PFSK-1 (cell line): ENCODE measurements at regions not wholly inside any gene's neighbourhood (a gene's known extent, or its start where the extent isn't known, plus 50 kb on each side); places are given as distances from the start of the nearest gene placed in this dataset.

Source experiments
- FOXP2 ChIP-seq: optimal IDR thresholded peaks from 2 replicates; pipeline ENCODE3; 2011; ENCODE audit warnings: borderline replicate concordance, control low read depth, inconsistent platforms; ENCODE audit not compliant: insufficient read depth; ENCODE audit errors: extremely low read length, extremely low read depth
- POLR2AphosphoS5 ChIP-seq: IDR thresholded peaks from 2 replicates; pipeline ENCODE4 v1.6.1; 2012; ENCODE audit warnings: low read depth, mild to moderate bottlenecking, control low read depth, low read length, moderate library complexity
- SIN3A ChIP-seq: IDR thresholded peaks from 2 replicates; pipeline ENCODE4 v1.6.1; 2012; ENCODE audit warnings: mild to moderate bottlenecking, low read length, moderate library complexity, borderline replicate concordance; ENCODE audit not compliant: insufficient read depth
- TAF1 ChIP-seq: IDR thresholded peaks from 2 replicates; pipeline ENCODE4 v1.6.1; 2012; ENCODE audit warnings: low read length, control low read depth, borderline replicate concordance; ENCODE audit not compliant: insufficient read depth
- TF ChIP-seq, protein P1 (sequence below), 2 experiments: IDR thresholded peaks; 2 replicates each; pipeline versions ENCODE4 v1.6.1 to v1.8.0; 2011 to 2012; ENCODE audit warnings: low read depth in 2 of 2, low read length in 2 of 2, control low read depth in 1 of 2, inconsistent platforms in 1 of 2, mild to moderate bottlenecking in 1 of 2, moderate library complexity in 1 of 2; ENCODE audit not compliant: insufficient read depth in 1 of 2

DNA sequence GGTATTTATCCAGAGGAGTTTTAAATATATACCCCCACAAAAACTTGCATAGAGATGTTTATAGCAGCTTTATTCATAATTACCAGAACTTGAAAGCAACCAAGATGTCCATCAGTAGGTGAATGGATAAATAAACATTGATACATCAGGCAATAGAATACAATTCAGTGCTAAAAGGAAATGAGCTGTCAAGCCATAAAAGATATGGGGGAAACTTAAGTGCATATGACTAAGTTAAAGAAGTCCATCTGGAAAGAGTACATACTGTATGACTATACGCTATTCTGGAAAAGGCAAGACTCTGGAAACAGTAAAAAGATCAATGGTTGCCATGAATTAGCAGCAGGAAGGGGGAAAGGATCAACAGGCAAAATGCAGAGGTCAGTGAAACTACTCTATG lies 366.7 kb downstream of the HHIPL2 start:
- TF ChIP-seq, protein P1, sequence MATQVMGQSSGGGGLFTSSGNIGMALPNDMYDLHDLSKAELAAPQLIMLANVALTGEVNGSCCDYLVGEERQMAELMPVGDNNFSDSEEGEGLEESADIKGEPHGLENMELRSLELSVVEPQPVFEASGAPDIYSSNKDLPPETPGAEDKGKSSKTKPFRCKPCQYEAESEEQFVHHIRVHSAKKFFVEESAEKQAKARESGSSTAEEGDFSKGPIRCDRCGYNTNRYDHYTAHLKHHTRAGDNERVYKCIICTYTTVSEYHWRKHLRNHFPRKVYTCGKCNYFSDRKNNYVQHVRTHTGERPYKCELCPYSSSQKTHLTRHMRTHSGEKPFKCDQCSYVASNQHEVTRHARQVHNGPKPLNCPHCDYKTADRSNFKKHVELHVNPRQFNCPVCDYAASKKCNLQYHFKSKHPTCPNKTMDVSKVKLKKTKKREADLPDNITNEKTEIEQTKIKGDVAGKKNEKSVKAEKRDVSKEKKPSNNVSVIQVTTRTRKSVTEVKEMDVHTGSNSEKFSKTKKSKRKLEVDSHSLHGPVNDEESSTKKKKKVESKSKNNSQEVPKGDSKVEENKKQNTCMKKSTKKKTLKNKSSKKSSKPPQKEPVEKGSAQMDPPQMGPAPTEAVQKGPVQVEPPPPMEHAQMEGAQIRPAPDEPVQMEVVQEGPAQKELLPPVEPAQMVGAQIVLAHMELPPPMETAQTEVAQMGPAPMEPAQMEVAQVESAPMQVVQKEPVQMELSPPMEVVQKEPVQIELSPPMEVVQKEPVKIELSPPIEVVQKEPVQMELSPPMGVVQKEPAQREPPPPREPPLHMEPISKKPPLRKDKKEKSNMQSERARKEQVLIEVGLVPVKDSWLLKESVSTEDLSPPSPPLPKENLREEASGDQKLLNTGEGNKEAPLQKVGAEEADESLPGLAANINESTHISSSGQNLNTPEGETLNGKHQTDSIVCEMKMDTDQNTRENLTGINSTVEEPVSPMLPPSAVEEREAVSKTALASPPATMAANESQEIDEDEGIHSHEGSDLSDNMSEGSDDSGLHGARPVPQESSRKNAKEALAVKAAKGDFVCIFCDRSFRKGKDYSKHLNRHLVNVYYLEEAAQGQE (IDR thresholded peaks at IDR 0.05; ENCODE audit: insufficient read depth in 1 of 2, low read depth in 2 of 2, low read length in 2 of 2): no peak
- TF ChIP-seq SIN3A (no peak), FOXP2 (no peak), TAF1 (no peak), POLR2AphosphoS5 (no peak)

- no peak for TF ChIP-seq TAF1
- TF ChIP-seq, protein P1 (IDR thresholded peaks at IDR 0.05; ENCODE audit: insufficient read depth in 1 of 2, low read depth in 2 of 2, low read length in 2 of 2): no peak
- no peak for TF ChIP-seq SIN3A
- no peak for TF ChIP-seq POLR2AphosphoS5
- no peak for TF ChIP-seq FOXP2
Observed at GRCh38 chr1:222171005-222171404, 376.9 kb downstream of the HHIPL2 start.

DNA sequence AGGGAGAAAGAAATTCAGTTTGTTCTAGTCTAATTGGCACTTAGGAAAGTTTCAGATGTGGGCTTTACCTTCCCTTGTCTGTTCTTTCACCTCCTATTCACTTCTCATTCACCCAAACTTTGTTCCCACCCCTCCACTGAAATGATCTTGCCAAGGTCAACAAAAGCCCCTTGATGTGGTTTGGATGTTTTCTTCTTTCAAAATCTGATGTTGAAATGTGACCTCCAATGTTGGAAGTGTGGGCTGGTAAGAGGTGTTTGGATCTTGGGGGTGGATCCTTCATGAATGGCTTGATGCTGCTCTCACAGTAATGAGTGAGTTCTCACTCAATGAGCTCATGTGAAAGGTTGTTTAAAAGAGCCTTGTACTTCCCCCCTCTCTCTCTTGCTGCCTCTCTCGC lies 379.3 kb downstream of the HHIPL2 start:
- no peak for TF ChIP-seq POLR2AphosphoS5
- no peak for TF ChIP-seq SIN3A

GRCh38 chr1:222167896-222168295 lies 380.0 kb downstream of the HHIPL2 start:
- TF ChIP-seq SIN3A (no peak), FOXP2 (no peak), TAF1 (no peak), POLR2AphosphoS5 (no peak)
- TF ChIP-seq, protein P1 (IDR thresholded peaks at IDR 0.05; ENCODE audit: insufficient read depth in 1 of 2, low read depth in 2 of 2, low read length in 2 of 2): no peak

GRCh38 chr1:222167111-222167510 lies 380.8 kb downstream of the HHIPL2 start:
- TF ChIP-seq SIN3A (no peak), TAF1 (no peak), FOXP2 (no peak), POLR2AphosphoS5 (no peak)
- TF ChIP-seq, protein P1 (IDR thresholded peaks at IDR 0.05; ENCODE audit: insufficient read depth in 1 of 2, low read depth in 2 of 2, low read length in 2 of 2): no peak
